HFF-Myc (cell line): ENCODE measurements at regions not wholly inside any gene's neighbourhood (a gene's known extent, or its start where the extent isn't known, plus 50 kb on each side); places are given as distances from the start of the nearest gene placed in this dataset.
"Not testable (repeated sequence)": the region's sequence is repeated elsewhere in the genome, so short reads cannot be mapped to it uniquely, and the experiment has no call there.

ENCODE experiments used
- DNase-seq: peaks from one replicate; pipeline ENCODE4 v3.0.0-alpha.2; 2011; ENCODE audit warnings: low read depth; ENCODE audit errors: extremely low read depth
- H3K4me3 ChIP-seq: replicated peaks from 2 replicates; pipeline ENCODE4 v1.5.1; 2011; ENCODE audit warnings: low read depth, mild to moderate bottlenecking, control low read depth, low read length
- TF ChIP-seq, protein P1 (sequence below): IDR thresholded peaks from 2 replicates; pipeline ENCODE4 v1.5.1; 2012; ENCODE audit warnings: mild to moderate bottlenecking, low read depth, low read length, control low read depth; ENCODE audit errors: missing control alignments

GRCh38 chr6:131476362-131476761 lies 96.7 kb upstream of the ARG1 start:
- TF ChIP-seq, protein P1, sequence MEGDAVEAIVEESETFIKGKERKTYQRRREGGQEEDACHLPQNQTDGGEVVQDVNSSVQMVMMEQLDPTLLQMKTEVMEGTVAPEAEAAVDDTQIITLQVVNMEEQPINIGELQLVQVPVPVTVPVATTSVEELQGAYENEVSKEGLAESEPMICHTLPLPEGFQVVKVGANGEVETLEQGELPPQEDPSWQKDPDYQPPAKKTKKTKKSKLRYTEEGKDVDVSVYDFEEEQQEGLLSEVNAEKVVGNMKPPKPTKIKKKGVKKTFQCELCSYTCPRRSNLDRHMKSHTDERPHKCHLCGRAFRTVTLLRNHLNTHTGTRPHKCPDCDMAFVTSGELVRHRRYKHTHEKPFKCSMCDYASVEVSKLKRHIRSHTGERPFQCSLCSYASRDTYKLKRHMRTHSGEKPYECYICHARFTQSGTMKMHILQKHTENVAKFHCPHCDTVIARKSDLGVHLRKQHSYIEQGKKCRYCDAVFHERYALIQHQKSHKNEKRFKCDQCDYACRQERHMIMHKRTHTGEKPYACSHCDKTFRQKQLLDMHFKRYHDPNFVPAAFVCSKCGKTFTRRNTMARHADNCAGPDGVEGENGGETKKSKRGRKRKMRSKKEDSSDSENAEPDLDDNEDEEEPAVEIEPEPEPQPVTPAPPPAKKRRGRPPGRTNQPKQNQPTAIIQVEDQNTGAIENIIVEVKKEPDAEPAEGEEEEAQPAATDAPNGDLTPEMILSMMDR, result no peak
- no peak overlapping the region for H3K4me3 ChIP-seq
- no peak for DNase-seq

DNA sequence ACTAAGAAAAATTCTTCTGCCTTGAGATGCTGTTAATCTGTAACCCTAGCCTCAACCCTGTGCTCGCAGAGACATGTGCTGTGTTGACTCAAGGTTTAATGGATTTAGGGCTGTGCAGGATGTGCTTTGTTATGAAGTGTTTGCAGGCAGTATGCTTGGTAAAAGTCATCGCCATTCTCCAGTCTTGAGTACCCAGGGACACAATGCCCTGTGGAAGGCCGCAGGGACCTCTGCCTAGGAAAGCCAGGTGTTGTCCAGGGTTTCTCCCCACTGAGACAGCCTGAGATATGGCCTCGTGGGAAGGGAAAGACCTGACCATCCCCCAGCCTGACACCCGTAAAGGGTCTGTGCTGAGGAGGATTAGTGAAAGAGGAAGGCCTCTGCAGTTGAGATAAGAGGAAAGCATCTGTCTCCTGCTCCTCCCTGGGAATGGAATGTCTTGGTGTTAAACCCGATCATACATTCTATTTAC lies 94.2 kb upstream of the ARG1 start:
- H3K4me3 ChIP-seq, result not testable (repeated sequence)

DNA sequence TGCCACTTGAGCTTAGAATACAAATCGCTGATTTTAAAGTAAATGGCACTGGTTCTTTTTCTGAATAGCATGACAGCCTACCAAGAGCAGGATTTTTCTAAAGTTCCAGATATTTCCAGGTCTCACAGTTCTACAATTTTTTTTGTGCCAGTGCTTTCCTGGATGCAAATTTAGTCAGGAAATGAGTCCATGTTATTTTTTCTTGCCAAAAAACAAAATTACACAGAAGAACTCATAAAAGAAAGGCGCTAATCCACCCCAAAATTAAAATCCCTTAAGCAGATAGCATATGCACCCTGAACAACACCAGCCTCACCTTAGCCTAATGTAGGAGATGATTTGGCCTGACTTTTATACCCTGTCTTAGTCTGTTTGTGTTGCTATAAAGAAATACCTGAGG lies 86.4 kb upstream of the ARG1 start:
- no peak for DNase-seq
- TF ChIP-seq, protein P1, result no peak
- no peak overlapping the region for H3K4me3 ChIP-seq

More for the DNA sequence above, 94.2 kb upstream of the ARG1 start:
- not testable (repeated sequence) for DNase-seq

- TF ChIP-seq, protein P1, result no peak
- H3K4me3 ChIP-seq, result no peak overlapping the region
- DNase-seq, result no peak
Observed at GRCh38 chr6:131488780-131489179, 84.2 kb upstream of the ARG1 start.

DNA sequence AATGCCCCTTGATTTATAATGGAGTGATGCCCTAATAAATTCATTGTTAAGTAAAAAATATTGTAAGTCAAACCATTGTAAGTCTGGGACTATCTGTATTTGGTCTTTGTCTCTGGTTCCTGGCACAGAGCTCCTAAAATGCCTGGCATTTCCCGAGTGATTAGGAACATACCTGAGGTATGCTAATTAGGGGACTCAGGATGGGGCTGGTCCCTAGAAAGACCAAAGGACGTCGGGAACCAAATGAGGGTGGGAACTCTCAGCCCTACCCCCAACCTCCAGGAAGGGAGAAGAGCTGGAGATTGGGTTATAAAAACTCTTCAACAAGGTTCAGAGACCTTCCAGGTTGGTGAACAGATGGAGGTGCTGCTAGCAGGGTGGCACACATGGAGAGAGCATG lies 82.6 kb upstream of the ARG1 start:
- H3K4me3 ChIP-seq, result no peak overlapping the region
- no peak for DNase-seq
- TF ChIP-seq, protein P1, result no peak

GRCh38 chr6:131492932-131493573 lies 80.0 kb upstream of the ARG1 start:
- no peak overlapping the region for H3K4me3 ChIP-seq
- TF ChIP-seq, protein P1, result no peak
- no peak for DNase-seq

- DNase-seq, H3K4me3 ChIP-seq: not testable (repeated sequence)
Observed at GRCh38 chr6:131504387-131504786, 68.6 kb upstream of the ARG1 start.

- H3K4me3 ChIP-seq, result no peak overlapping the region
- TF ChIP-seq, protein P1, result no peak
Observed at GRCh38 chr6:131510094-131510493, 62.9 kb upstream of the ARG1 start.

More at GRCh38 chr6:131510094-131510493, 62.9 kb upstream of the ARG1 start:
- no peak for DNase-seq
